Fibroblast of skin of left quadriceps (primary cell): ENCODE measurements at regions not wholly inside any gene's neighbourhood (a gene's known extent, or its start where the extent isn't known, plus 50 kb on each side); places are given as distances from the start of the nearest gene placed in this dataset.
"Not testable (repeated sequence)": the region's sequence is repeated elsewhere in the genome, so short reads cannot be mapped to it uniquely, and the experiment has no call there.

Experiments used
- DNase-seq, 2 experiments: peaks; one replicate each; pipeline ENCODE4 v3.0.0-alpha.2; 2013; ENCODE audit warnings: low read depth in 2 of 2

DNA sequence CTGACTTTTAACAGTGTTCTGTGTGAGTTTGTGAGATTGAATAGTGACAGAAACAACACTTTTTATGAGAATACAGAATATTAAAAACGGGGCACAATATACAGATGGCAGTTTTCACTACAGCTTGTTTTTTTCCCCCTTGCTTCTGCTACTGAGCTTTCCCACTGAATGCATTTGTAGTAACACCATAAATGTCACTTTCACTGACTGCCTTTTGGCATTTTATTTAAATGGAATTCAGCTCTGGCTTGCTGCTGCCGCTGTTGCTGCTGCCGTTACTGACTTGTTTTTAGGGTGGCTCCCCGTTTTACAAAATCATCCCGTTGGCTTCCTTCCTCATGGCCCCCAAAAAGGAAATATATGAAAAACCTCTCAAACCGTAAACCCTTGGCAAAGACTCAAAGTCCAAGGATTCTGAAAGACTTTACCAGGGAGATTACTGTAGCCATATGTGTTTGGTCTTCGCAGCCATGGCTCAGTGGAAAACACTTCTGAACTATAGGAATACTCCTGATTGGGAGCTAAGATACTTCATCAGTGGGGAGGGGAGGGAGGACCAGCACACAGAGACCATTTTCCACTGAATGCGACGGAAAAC lies 151.0 kb downstream of the NUF2 start:
- DNase-seq: no peak

DNA sequence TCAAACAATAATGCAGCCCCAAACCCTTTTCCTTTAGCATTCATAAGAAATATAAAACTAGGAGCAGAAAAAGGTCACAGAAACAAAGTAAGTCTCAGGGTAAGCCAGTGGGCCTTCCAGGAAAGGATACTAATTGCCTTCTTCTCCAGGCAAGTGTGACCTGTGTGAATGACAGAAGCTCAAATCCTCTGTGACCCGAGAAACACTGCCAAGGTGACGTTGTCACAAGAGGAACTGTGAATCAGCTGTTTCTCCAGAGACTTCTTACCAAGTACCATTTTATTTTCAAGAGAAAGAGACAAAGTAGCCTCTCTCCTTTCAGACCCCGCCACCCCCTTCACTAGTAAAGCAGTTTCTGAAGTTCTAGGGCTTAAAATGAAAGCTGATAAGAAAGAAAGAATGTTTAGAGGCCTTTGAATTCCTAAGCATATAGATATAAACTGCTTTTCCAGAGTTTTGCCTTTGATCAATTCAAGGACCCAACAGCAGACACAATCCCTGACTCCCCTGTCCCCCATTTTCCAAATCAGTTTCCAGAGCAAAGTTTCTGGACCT lies 155.6 kb downstream of the NUF2 start:
- no peak for DNase-seq

DNA sequence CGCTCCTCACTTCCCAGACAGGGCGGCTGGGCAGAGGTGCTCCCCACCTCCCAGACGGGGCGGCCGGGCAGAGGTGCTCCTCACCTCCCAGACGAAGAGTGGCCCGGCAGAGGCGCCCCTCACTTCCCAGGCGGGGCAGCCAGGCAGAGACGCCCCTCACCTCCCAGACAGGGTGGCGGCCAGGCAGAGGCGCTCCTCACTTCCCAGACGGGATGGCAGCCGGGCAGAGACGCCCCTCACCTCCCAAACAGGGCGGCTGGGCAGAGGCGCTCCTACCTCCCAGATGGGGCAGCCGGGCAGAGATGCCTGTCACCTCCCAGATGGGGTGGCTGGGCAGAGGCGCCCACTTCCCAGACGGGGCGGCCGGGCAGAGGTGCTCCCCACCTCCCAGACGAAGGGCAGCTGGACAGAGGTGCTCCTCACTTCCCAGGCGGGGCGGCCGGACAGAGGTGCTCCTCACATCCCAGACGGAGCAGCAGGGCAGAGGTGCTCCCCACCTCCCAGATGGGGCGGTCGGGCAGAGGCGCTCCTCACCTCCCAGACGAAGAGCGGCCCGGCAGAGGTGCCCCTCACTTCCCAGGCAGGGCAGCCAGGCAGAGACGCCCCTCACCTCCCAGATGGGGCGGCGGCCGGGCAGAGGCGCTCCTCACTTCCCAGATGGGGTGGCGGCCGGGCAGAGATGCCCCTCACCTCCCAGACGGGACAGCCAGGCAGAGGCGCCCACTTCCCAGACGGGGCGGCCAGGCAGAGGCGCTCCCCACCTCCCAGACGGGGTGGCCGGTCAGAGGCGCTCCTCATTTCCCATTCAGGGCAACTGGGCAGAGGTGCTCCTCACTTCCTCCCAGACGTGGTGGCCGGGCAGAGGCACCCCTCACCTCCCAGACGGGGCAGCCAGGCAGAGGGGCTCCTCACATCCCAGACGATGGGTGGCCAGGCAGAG lies 176.9 kb downstream of the NUF2 start:
- DNase-seq: not testable (repeated sequence)

GRCh38 chr1:163504331-163504978 lies 182.7 kb downstream of the NUF2 start:
- DNase-seq: no peak

DNA sequence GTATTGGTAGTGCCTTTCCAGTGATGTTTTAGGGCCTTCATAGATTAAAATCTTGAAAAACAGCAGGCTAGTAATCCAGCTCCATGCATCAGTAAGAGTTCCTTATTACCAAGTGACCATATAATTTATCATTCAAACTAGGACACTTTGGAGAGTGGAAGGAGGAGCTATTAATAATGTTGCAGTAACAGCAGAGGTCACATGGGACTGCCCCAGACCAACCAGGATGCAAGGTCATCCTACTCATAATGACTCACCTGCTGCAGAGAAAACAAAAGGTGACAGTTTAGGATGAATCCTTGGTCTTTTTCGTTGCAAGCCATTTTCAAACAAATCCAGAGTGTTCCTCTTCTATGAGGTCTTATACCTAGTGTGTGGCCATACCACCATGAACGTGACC lies 187.4 kb downstream of the NUF2 start:
- no peak for DNase-seq

GRCh38 chr1:163512349-163512989 lies 190.7 kb downstream of the NUF2 start:
- no peak for DNase-seq

DNA sequence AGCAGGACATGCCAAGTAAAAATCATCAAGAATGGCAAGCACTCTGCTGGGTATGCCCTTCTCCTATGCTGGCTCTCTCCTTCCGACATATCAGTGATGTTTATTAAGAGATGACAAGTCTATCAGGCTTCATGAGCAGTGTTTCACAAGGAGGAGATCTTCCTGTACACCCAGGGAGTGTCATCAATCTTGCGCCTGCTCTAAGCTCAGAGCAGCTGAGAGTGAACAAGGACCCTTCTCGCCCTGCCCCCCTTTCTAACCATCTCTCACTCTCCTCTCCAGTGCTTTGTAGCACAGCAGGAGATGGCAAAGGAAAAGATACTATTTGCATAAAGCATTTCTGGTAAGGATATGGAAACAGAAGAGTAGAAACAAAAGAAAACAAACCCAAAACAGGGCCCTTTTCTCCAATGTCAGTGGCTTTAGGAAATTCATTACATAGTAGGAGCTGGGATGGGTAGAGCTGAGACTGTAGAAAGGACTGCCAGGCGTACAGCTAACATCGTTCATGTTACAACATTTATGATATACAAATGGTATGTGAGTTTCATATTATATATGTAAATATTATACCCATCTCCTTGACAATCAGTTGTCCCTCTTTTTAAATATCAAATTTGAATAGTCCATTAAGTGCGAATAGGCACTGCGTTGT lies 201.7 kb downstream of the NUF2 start:
- DNase-seq: no peak

DNA sequence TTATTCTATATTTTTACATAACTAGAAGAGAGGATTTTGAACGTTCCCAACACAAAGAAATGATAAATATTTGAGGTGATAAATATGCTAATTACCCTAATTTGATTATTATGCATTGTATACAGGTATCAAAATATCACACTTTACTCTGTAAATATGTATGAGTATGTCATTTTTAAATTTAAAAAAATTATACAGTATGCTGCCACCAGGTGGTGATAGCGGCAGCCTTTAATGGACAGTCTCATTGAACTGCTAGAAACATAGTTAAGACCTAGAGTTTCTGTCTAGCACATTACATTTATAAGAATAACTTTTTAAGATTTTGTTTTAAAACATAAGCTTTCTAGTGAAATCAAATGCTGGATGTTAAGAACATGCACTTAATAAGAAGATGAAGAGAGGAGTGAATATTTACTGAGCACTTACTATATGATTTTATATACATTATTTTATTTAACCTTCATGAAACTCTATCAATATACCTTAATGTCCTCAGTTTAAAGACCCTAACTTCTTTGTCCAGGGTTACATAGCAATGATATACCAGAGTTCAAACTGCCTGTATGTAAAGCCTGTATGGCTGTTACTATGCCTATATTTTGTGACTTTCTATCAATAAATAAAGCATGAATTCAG lies 207.1 kb downstream of the NUF2 start:
- DNase-seq: no peak

DNA sequence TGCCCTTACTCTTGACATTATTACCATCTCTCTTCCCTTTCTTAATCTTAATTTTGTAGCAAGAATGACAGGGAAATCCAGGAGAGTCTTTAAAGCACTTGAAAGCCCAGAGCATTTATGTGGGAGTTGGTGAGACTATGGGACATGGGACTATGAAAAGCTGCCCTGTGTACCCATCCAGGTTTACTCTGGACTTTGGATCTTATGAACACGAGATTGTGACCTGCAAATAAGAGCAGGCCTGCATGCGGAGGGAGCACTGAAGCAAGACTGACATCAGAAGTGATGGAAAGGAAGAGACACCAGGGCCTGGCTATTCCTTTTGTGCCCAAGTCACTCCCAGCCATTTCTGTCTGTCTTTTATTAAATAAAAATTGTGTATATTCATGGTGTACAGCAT lies 209.6 kb downstream of the NUF2 start:
- DNase-seq: no peak

- DNase-seq: no peak
Measured at GRCh38 chr1:163535401-163535800, 213.6 kb downstream of the NUF2 start.

- peak; percentile 24 to 29 for DNase-seq
Measured at GRCh38 chr1:163535807-163536206, 214.1 kb downstream of the NUF2 start.

GRCh38 chr1:163537809-163538208 lies 216.1 kb downstream of the NUF2 start:
- DNase-seq: no peak

GRCh38 chr1:163538667-163539066 lies 216.9 kb downstream of the NUF2 start:
- DNase-seq: no peak

GRCh38 chr1:163540727-163541126 lies 219.0 kb downstream of the NUF2 start:
- DNase-seq: no peak

DNA sequence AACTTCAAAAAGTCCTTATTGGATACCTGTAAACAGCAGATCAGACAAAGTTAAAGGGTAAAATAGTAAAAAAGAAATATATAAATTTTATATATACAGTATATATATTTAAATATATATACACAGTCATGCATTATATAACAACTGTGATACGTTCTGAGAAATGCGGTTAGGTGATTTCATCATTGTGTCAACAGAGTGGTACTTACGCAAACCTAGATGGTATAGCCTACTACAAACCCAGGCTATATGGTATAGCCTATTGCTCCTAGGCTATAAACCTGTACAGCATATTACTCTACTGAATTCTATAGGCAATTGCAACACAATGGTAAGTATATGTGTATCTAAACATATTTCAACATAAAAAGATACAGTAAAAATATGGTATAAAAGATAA lies 222.7 kb downstream of the NUF2 start:
- no peak for DNase-seq

DNA sequence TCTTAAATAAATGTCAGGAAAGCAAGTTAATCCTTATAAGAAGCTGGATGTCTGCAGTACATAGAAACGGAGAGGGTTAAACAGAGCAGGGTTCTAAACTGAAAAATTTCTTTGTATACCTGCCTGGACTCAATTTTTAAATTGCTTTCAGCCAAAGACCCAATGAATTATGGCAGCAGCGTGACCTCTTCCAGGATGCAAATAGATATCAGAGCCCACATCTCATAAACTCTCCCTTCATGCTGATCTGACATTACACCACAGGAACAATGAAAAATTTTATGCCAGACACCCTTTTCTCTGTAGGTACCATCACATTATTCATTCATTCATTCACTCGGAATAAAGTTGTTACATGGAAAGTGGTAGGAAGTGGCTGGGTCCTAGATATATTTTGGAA lies 236.4 kb downstream of the NUF2 start:
- DNase-seq: no peak

DNA sequence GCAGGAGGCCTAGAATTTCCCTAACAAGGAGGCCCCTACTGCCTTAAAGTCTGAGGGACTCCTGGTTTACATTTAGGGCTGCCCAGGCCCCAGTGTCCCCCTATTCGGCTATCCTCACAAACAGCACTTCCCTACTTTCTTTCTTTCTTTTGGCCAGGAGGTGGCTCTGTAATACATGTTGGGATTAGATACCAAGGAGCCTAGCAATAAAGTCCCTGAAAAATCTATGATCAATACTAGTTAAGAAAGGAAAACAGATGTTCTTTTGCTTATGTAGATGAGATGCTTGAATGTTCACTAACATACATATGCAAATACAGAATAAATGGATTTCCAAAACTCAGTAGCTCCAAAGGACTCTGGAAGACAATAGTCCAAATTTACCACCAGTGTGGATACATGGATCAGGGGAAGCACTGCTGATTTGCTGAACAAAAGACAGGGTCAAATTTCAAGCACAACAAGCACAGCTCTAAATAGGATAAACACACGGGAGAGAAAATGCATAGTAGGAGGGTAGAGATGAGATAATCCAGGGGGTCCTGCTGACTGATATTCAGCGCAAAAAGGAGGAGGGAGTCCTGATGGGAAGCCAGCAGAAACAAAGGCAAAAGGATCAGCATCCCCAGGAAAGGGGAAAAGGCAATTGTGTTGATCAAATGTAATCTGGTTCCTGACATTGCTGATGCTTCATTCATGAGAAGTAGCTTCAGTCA lies 240.0 kb downstream of the NUF2 start:
- peak; percentile 23 to 25 for DNase-seq

- no peak for DNase-seq
Measured at GRCh38 chr1:163562355-163562754, 240.6 kb downstream of the NUF2 start.

- no peak for DNase-seq
Measured at GRCh38 chr1:163565166-163565565, 243.4 kb downstream of the NUF2 start.

- peak; percentile 18 to 20 for DNase-seq
Measured at GRCh38 chr1:163570071-163570470, 248.3 kb downstream of the NUF2 start.
